ENCODE measurements at regions not wholly inside any gene's neighbourhood (a gene's known extent, or its start where the extent isn't known, plus 50 kb on each side); places are given as distances from the start of the nearest gene placed in this dataset.

- Histone ChIP-seq H3K36me3 (ENCODE audit: insufficient read depth, low read length) (no peaks in the 10 kb centered on the region), H3K4me3 (ENCODE audit: low read length in 2 of 2) (no peak overlapping the region), H3K4me1 (ENCODE audit: insufficient read depth, low read length) (no peaks in the 10 kb centered on the region), H3K27me3 (ENCODE audit: insufficient read depth, low read length) (no peaks in the 10 kb centered on the region), H3K27ac (ENCODE audit: low read depth, low read length) (no peak overlapping the region), H3K9me3 (ENCODE audit: control insufficient read depth in 1 of 2, low read length in 2 of 2) (no peaks in the 10 kb centered on the region)
- CTCF ChIA-PET (ENCODE audit: partially characterized antibody): no interaction called here
- H3K9me3 Mint-ChIP-seq: peaks cover 0 to 19% (median under 1%) of the 10 kb centered on the region in 8 donors
- no peak overlapping the region for H3K4me3 Mint-ChIP-seq
- no peak overlapping the region for H3K27ac Mint-ChIP-seq
- H3K36me3 Mint-ChIP-seq: no peaks in the 10 kb centered on the region
- H3K4me1 Mint-ChIP-seq: no peaks in the 10 kb centered on the region
- H3K27me3 Mint-ChIP-seq: no peaks in the 10 kb centered on the region
- intact Hi-C loops (cut with micrococcal nuclease): no loop called here
- POLR2A ChIA-PET (ENCODE audit: partially characterized antibody): no interaction called here
- no peak for DNase-seq
Observed at GRCh38 chr7:20945451-20945850, 158.8 kb upstream of the SP8 start.

- POLR2A ChIA-PET (ENCODE audit: partially characterized antibody): no interaction called here
- peaks cover 0 to 4% (median 0%) of the 10 kb centered on the region in 8 donors for H3K9me3 Mint-ChIP-seq
- no peaks in the 10 kb centered on the region for H3K36me3 ChIP-seq (ENCODE audit: insufficient read depth, low read length)
- H3K36me3 Mint-ChIP-seq: no peaks in the 10 kb centered on the region
- intact Hi-C loops (cut with micrococcal nuclease): no loop called here
- no peak overlapping the region for H3K4me3 Mint-ChIP-seq
- no peaks in the 10 kb centered on the region for H3K27me3 Mint-ChIP-seq
- no peak overlapping the region for H3K27ac ChIP-seq (ENCODE audit: low read depth, low read length)
- no peak overlapping the region for H3K4me3 ChIP-seq (ENCODE audit: low read length in 2 of 2)
- H3K27ac Mint-ChIP-seq: no peak overlapping the region
- CTCF ChIA-PET (ENCODE audit: partially characterized antibody): no interaction called here
- DNase-seq: no peak
- H3K4me1 Mint-ChIP-seq: no peaks in the 10 kb centered on the region
- no peaks in the 10 kb centered on the region for H3K27me3 ChIP-seq (ENCODE audit: insufficient read depth, low read length)
- H3K9me3 ChIP-seq (ENCODE audit: control insufficient read depth in 1 of 2, low read length in 2 of 2): no peaks in the 10 kb centered on the region
- no peaks in the 10 kb centered on the region for H3K4me1 ChIP-seq (ENCODE audit: insufficient read depth, low read length)
Observed at GRCh38 chr7:20952916-20953315, 166.2 kb upstream of the SP8 start.

GRCh38 chr7:20954711-20955619 lies 168.3 kb upstream of the SP8 start:
- POLR2A ChIA-PET (ENCODE audit: partially characterized antibody): no interaction called here
- Histone ChIP-seq H3K27me3 (ENCODE audit: insufficient read depth, low read length) (no peaks in the 10 kb centered on the region), H3K4me1 (ENCODE audit: insufficient read depth, low read length) (no peaks in the 10 kb centered on the region), H3K36me3 (ENCODE audit: insufficient read depth, low read length) (no peaks in the 10 kb centered on the region), H3K9me3 (ENCODE audit: control insufficient read depth in 1 of 2, low read length in 2 of 2) (no peaks in the 10 kb centered on the region), H3K27ac (ENCODE audit: low read depth, low read length) (no peak overlapping the region), H3K4me3 (ENCODE audit: low read length in 2 of 2) (no peak overlapping the region)
- H3K9me3 Mint-ChIP-seq: no peaks in the 10 kb centered on the region
- H3K27ac Mint-ChIP-seq: no peak overlapping the region
- H3K27me3 Mint-ChIP-seq: no peaks in the 10 kb centered on the region
- DNase-seq: no peak
- intact Hi-C loops (cut with micrococcal nuclease): no loop called here
- no peaks in the 10 kb centered on the region for H3K4me1 Mint-ChIP-seq
- no peaks in the 10 kb centered on the region for H3K36me3 Mint-ChIP-seq
- no peak overlapping the region for H3K4me3 Mint-ChIP-seq
- CTCF ChIA-PET (ENCODE audit: partially characterized antibody): no interaction called here

DNA sequence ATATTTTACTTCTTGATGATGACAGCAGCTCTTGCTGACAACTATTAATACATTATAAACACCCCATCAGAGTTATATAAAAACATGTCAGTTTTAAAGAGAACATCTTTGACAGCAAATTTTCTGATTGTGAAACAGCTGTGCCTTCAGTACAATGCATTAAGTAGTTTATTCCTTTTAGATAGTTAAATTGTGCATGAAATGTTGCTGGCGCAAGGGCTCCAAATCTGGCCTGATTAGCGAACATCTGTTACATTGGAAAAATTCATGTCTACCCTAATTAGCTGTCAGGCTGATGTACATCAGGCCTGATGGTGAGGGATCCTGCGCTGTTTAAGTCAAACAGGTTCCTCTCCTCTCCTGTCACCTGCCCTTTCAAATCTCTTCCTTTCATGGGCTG lies 171.9 kb upstream of the SP8 start:
- Histone ChIP-seq H3K36me3 (ENCODE audit: insufficient read depth, low read length) (no peaks in the 10 kb centered on the region), H3K27me3 (ENCODE audit: insufficient read depth, low read length) (no peaks in the 10 kb centered on the region), H3K4me1 (ENCODE audit: insufficient read depth, low read length) (no peaks in the 10 kb centered on the region), H3K4me3 (ENCODE audit: low read length in 2 of 2) (no peak overlapping the region), H3K27ac (ENCODE audit: low read depth, low read length) (no peak overlapping the region), H3K9me3 (ENCODE audit: control insufficient read depth in 1 of 2, low read length in 2 of 2) (no peaks in the 10 kb centered on the region)
- Mint-ChIP-seq H3K4me1 (no peaks in the 10 kb centered on the region), H3K9me3 (no peaks in the 10 kb centered on the region), H3K4me3 (no peak overlapping the region), H3K27me3 (no peaks in the 10 kb centered on the region), H3K27ac (no peak overlapping the region), H3K36me3 (no peaks in the 10 kb centered on the region)
- no peak for DNase-seq
- intact Hi-C loops (cut with micrococcal nuclease): no loop called here
- CTCF ChIA-PET (ENCODE audit: partially characterized antibody): no interaction called here
- POLR2A ChIA-PET (ENCODE audit: partially characterized antibody): no interaction called here

DNA sequence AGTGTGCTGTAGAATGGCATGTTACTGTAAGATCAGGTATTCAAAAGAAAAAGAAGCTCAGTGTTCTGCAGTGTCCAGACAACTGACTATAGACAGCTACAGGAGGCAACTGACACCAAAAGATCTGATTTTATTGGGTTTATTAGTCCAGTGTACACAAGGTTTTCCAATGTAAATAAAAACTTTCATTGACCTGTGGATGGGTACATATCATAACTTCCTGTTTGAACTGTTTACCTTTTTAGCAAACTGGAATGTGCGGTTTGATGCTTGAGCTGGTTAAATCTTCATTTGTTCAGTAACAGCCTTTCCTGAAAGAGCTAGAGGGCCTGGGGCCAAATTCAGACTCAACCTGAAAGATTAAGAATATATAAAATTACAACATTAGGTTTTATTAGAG lies 172.6 kb upstream of the SP8 start:
- no peaks in the 10 kb centered on the region for H3K9me3 Mint-ChIP-seq
- H3K4me3 Mint-ChIP-seq: no peak overlapping the region
- Histone ChIP-seq H3K27me3 (ENCODE audit: insufficient read depth, low read length) (no peaks in the 10 kb centered on the region), H3K4me3 (ENCODE audit: low read length in 2 of 2) (no peak overlapping the region), H3K9me3 (ENCODE audit: control insufficient read depth in 1 of 2, low read length in 2 of 2) (no peaks in the 10 kb centered on the region), H3K4me1 (ENCODE audit: insufficient read depth, low read length) (no peaks in the 10 kb centered on the region), H3K36me3 (ENCODE audit: insufficient read depth, low read length) (no peaks in the 10 kb centered on the region), H3K27ac (ENCODE audit: low read depth, low read length) (no peak overlapping the region)
- CTCF ChIA-PET (ENCODE audit: partially characterized antibody): interaction anchor here (0.7 kb wide), 1 partner anchor 17 kb away, joined by 3 read pairs; no protein-coding TSS in a partner anchor
- no peak for DNase-seq
- H3K27me3 Mint-ChIP-seq: no peaks in the 10 kb centered on the region
- no peak overlapping the region for H3K27ac Mint-ChIP-seq
- POLR2A ChIA-PET (ENCODE audit: partially characterized antibody): no interaction called here
- intact Hi-C loops (cut with micrococcal nuclease): no loop called here
- no peaks in the 10 kb centered on the region for H3K4me1 Mint-ChIP-seq
- no peaks in the 10 kb centered on the region for H3K36me3 Mint-ChIP-seq

- no peaks in the 10 kb centered on the region for H3K27me3 ChIP-seq (ENCODE audit: insufficient read depth, low read length)
- ChIA-PET POLR2A (ENCODE audit: partially characterized antibody) (no interaction called here), CTCF (ENCODE audit: partially characterized antibody) (no interaction called here)
- no peaks in the 10 kb centered on the region for H3K9me3 ChIP-seq (ENCODE audit: control insufficient read depth in 1 of 2, low read length in 2 of 2)
- Mint-ChIP-seq H3K36me3 (no peaks in the 10 kb centered on the region), H3K4me3 (no peak overlapping the region), H3K9me3 (no peaks in the 10 kb centered on the region), H3K27ac (no peak overlapping the region), H3K4me1 (no peaks in the 10 kb centered on the region), H3K27me3 (no peaks in the 10 kb centered on the region)
- no peaks in the 10 kb centered on the region for H3K36me3 ChIP-seq (ENCODE audit: insufficient read depth, low read length)
- intact Hi-C loops (cut with micrococcal nuclease): no loop called here
- H3K4me1 ChIP-seq (ENCODE audit: insufficient read depth, low read length): no peaks in the 10 kb centered on the region
- no peak overlapping the region for H3K4me3 ChIP-seq (ENCODE audit: low read length in 2 of 2)
- H3K27ac ChIP-seq (ENCODE audit: low read depth, low read length): no peak overlapping the region
- no peak for DNase-seq
Observed at GRCh38 chr7:20963556-20964280, 177.0 kb upstream of the SP8 start.

DNA sequence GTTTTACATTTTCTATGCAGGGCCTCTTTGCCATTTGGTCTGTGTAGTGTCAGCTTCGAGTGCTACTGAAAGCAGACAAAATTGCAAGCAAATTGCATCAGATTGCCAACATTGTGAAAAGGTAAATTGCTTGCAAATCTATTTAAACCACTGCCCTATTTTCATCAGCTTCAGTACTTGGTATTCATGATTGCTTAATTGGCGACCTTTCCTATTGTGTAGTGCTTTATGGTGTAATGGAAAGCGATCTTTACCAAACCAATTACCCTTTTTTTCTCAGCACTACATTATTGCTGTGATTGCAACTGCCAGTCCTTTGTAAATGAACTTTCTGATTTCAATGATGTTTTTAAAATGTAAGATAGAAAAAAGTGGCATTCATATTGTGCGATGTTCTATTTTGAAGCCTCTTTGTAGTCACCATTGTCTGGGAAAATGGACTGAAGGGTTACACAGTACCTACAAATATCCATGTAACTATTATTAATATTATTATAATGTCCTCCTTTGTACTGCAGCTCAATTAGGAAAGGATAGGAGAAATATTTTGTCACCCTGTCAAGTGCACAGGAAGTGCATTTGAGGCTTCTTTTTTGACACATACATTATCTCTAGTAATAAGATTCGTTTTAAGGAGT lies 177.7 kb upstream of the SP8 start:
- no peaks in the 10 kb centered on the region for H3K4me1 ChIP-seq (ENCODE audit: insufficient read depth, low read length)

More for the DNA sequence above, 177.7 kb upstream of the SP8 start:
- H3K9me3 Mint-ChIP-seq: no peaks in the 10 kb centered on the region
- H3K27ac Mint-ChIP-seq: no peak overlapping the region
- no peaks in the 10 kb centered on the region for H3K27me3 Mint-ChIP-seq
- no peak overlapping the region for H3K27ac ChIP-seq (ENCODE audit: low read depth, low read length)
- CTCF ChIA-PET (ENCODE audit: partially characterized antibody): no interaction called here
- no peak overlapping the region for H3K4me3 Mint-ChIP-seq
- no peaks in the 10 kb centered on the region for H3K36me3 ChIP-seq (ENCODE audit: insufficient read depth, low read length)
- H3K4me1 Mint-ChIP-seq: no peaks in the 10 kb centered on the region
- no peak for DNase-seq
- H3K9me3 ChIP-seq (ENCODE audit: control insufficient read depth in 1 of 2, low read length in 2 of 2): no peaks in the 10 kb centered on the region
- H3K36me3 Mint-ChIP-seq: no peaks in the 10 kb centered on the region
- intact Hi-C loops (cut with micrococcal nuclease): no loop called here
- POLR2A ChIA-PET (ENCODE audit: partially characterized antibody): no interaction called here
- no peaks in the 10 kb centered on the region for H3K27me3 ChIP-seq (ENCODE audit: insufficient read depth, low read length)
- H3K4me3 ChIP-seq (ENCODE audit: low read length in 2 of 2): no peak overlapping the region

Measured in CD4-positive, alpha-beta memory T cell (primary cell).